Ovary (tissue), 7 donors: ENCODE measurements at regions not wholly inside any gene's neighbourhood (a gene's known extent, or its start where the extent isn't known, plus 50 kb on each side); places are given as distances from the start of the nearest gene placed in this dataset.

Experiments
- DNase-seq, 5 donors: peaks; one replicate each; pipeline ENCODE4 v3.0.0-alpha.2; 2019 to 2020
- H3K27ac ChIP-seq, 2 donors: fragments of 200-600 bp; one replicate each; pipeline versions ENCODE4 v1.5.1 to v1.8.0; 2019 to 2022
- H3K27me3 ChIP-seq: fragments of 200-600 bp; one replicate; pipeline ENCODE4 v1.8.0; 2022
- H3K36me3 ChIP-seq: fragments of 200-600 bp; sonication (generic); one replicate; pipeline ENCODE4 v1.5.1; 2019
- H3K4me1 ChIP-seq: one replicate; pipeline ENCODE4 v1.8.1; 2013; ENCODE audit warnings: mild to moderate bottlenecking, moderate library complexity; ENCODE audit not compliant: insufficient read depth
- H3K4me3 ChIP-seq: fragments of 200-600 bp; sonication (generic); one replicate; pipeline ENCODE4 v1.5.1; 2017
- H3K9me3 ChIP-seq, 2 donors: fragments of 200-600 bp in 1 of 2; sonication (generic) in 1 of 2; one replicate each; pipeline versions ENCODE4 v1.5.1 to v1.8.1; 2013 to 2019; ENCODE audit warnings: mild to moderate bottlenecking in 1 of 2, moderate library complexity in 1 of 2
- CTCF ChIP-seq, 3 donors: fragments of 450-650 bp in 2 of 3; fragments of 200-600 bp in 1 of 3; IDR thresholded peaks; one replicate each; pipeline versions ENCODE4 v1.5.1 to v1.8.0; 2016 to 2022; ENCODE audit warnings: antibody characterized with exemption in 3 of 3, mild to moderate bottlenecking in 1 of 3
- EP300 ChIP-seq: sonication (generic); formaldehyde crosslinking; IDR thresholded peaks from one replicate; pipeline ENCODE4 v1.6.1; 2017; ENCODE audit warnings: antibody characterized with exemption
- POLR2A ChIP-seq: fragments of 450-650 bp; IDR thresholded peaks from one replicate; pipeline ENCODE4 v1.6.1; 2017; ENCODE audit warnings: antibody characterized with exemption, mild to moderate bottlenecking, moderate library complexity
- WGBS, 3 donors: extraction: QIAGEN DNeasy Blood & Tissue Kit in 1 of 3; methylation state at CpG; one replicate each; pipeline versions ENCODE4 v1.1.5 to v1.1.7; 2013 to 2017; 5-methylcytosine and 5-hydroxymethylcytosine counted together
- intact Hi-C, 4 donors: fragments of 100-400 bp; cut with DNase I; formaldehyde crosslinking; loops; one replicate each; pipeline versions ENCODE4 v1.11.0 to v1.15.1; 2022 to 2023
- donor health status: DM: no; HTN: no; CAD: no; lungs with moderate emphysema.
- donor health status: DM: no; HTN: no; CAD: no.
- donor health status: Bipolar disorder and iron deficiency.
- donor health status: DM: no; HTN: no; CAD: no.
- donor health status: DM: yes; HTN: yes; CAD: no.

GRCh38 chr1:57590978-57591377, 167.1 kb upstream of the DAB1 start:
- DNase-seq = no peak
- WGBS, 3 donors = 70 to 77% (median 72%) methylated on average over 5 of the region's 5 CpGs
- Histone ChIP-seq H3K27me3 (no peaks in the 10 kb centered on the region), H3K27ac (no peak overlapping the region), H3K9me3 (no peaks in the 10 kb centered on the region), H3K4me3 (no peak overlapping the region), H3K4me1 (no peaks in the 10 kb centered on the region), H3K36me3 (no peaks in the 10 kb centered on the region)
- TF ChIP-seq EP300 = no peak
- no peak for TF ChIP-seq POLR2A
- no peak for TF ChIP-seq CTCF (IDR thresholded peaks at IDR 0.05)
- intact Hi-C loops = no loop called here

- Histone ChIP-seq H3K36me3 (no peaks in the 10 kb centered on the region), H3K4me1 (no peaks in the 10 kb centered on the region), H3K27ac (no peak overlapping the region), H3K27me3 (no peaks in the 10 kb centered on the region), H3K4me3 (no peak overlapping the region), H3K9me3 (no peaks in the 10 kb centered on the region)
- no peak for DNase-seq
- TF ChIP-seq CTCF (IDR thresholded peaks at IDR 0.05) (no peak), POLR2A (no peak), EP300 (no peak)
- intact Hi-C loops = no loop called here
Observed at GRCh38 chr1:57586842-57587241, 163.0 kb upstream of the DAB1 start.

- Histone ChIP-seq H3K4me1 (no peaks in the 10 kb centered on the region), H3K4me3 (no peak overlapping the region), H3K27ac (no peak overlapping the region), H3K27me3 (no peaks in the 10 kb centered on the region), H3K9me3 (no peaks in the 10 kb centered on the region), H3K36me3 (no peaks in the 10 kb centered on the region)
- intact Hi-C loops = no loop called here
- DNase-seq = no peak
- TF ChIP-seq CTCF (IDR thresholded peaks at IDR 0.05) (no peak), EP300 (no peak), POLR2A (no peak)
Observed at GRCh38 chr1:57578680-57579079, 154.8 kb upstream of the DAB1 start.

GRCh38 chr1:57578099-57578498, 154.2 kb upstream of the DAB1 start:
- no peaks in the 10 kb centered on the region for H3K36me3 ChIP-seq
- WGBS, 3 donors = 81 to 87% (median 86%) methylated on average over 2 of the region's 2 CpGs
- DNase-seq = no peak
- TF ChIP-seq POLR2A = no peak
- TF ChIP-seq EP300 = no peak
- TF ChIP-seq CTCF (IDR thresholded peaks at IDR 0.05) = no peak
- H3K27ac ChIP-seq = no peak overlapping the region
- no peaks in the 10 kb centered on the region for H3K4me1 ChIP-seq
- intact Hi-C loops = no loop called here
- no peaks in the 10 kb centered on the region for H3K27me3 ChIP-seq
- no peaks in the 10 kb centered on the region for H3K9me3 ChIP-seq
- H3K4me3 ChIP-seq = no peak overlapping the region

- no peak for TF ChIP-seq EP300
- TF ChIP-seq POLR2A = no peak
- TF ChIP-seq CTCF (IDR thresholded peaks at IDR 0.05) = no peak
- Histone ChIP-seq H3K9me3 (no peaks in the 10 kb centered on the region), H3K27ac (no peak overlapping the region), H3K4me3 (no peak overlapping the region), H3K4me1 (no peaks in the 10 kb centered on the region), H3K36me3 (no peaks in the 10 kb centered on the region), H3K27me3 (no peaks in the 10 kb centered on the region)
- DNase-seq = no peak
- 45 to 60% (median 46%) methylated on average over 6 of the region's 6 CpGs for WGBS, 3 donors
- intact Hi-C loops = no loop called here
Observed at GRCh38 chr1:57576756-57577155, 152.9 kb upstream of the DAB1 start.
